Kidney epithelial cell (primary cell): ENCODE measurements at regions not wholly inside any gene's neighbourhood (a gene's known extent, or its start where the extent isn't known, plus 50 kb on each side); places are given as distances from the start of the nearest gene placed in this dataset.

Source experiments
- DNase-seq: peaks from one replicate; pipeline ENCODE4 v3.0.0-alpha.2; 2010; ENCODE audit warnings: low read depth
- H3K27me3 ChIP-seq: 2 replicates; pipeline ENCODE4 v1.6.0; 2011; ENCODE audit warnings: low read length; ENCODE audit not compliant: control insufficient read depth, insufficient read depth
- H3K36me3 ChIP-seq: 2 replicates; pipeline ENCODE4 v1.5.1; 2011; ENCODE audit warnings: low read length; ENCODE audit not compliant: control insufficient read depth, insufficient read depth
- H3K4me3 ChIP-seq: 2 replicates; pipeline ENCODE4 v1.5.1; 2011; ENCODE audit warnings: low read depth, mild to moderate bottlenecking, control low read depth, low read length
- CTCF ChIP-seq: IDR thresholded peaks from 2 replicates; pipeline ENCODE4 v1.5.1; 2011; ENCODE audit warnings: mild to moderate bottlenecking, moderate library complexity, low read length, control low read depth, inconsistent platforms; ENCODE audit not compliant: insufficient read depth, poor library complexity, severe bottlenecking

DNA sequence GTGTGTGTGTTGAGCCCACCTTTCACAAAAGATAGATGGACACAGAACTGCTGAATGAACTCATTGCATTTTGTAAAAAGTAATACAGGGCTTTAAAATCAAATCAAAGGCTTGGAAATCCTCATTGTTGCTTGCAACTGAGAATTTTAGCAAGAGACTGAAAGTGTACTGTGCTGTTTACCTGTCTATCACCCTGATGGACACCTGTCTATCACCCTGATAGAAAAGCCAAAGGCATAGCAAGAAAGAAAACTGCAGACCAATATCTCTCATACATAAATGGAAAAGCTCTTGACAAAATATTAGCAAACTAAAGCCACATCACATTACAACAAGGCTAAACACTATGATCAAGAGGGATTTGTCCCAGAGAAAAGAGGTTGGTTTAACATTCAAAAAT is 107.5 kb upstream of the TMEM18 start:
- no peaks in the 10 kb centered on the region for H3K36me3 ChIP-seq
- no peak overlapping the region for H3K4me3 ChIP-seq
- no peaks in the 10 kb centered on the region for H3K27me3 ChIP-seq
- no peak for DNase-seq
- no peak for TF ChIP-seq CTCF

DNA sequence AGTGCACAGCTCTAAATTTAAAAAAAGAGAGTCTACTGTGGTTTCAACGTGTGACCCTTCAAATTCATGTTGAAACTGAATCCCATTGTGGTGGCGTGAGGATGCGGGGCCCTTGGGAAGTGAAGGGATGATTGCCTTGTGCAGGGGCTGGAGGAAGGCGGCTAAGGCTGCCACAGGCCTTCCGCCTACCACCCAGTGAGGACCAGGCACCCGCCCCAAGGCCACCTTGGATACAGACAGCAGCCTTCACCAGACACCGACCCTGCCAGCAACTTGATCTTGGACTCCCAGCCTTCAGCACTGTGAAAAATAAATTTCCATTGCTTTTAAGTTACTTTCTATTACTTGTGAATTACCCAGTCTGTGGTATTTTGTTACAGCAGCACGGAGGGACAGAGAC is 103.4 kb upstream of the TMEM18 start:
- Histone ChIP-seq H3K36me3 (no peaks in the 10 kb centered on the region), H3K27me3 (no peaks in the 10 kb centered on the region), H3K4me3 (no peak overlapping the region)
- TF ChIP-seq CTCF: no peak
- DNase-seq: no peak

DNA sequence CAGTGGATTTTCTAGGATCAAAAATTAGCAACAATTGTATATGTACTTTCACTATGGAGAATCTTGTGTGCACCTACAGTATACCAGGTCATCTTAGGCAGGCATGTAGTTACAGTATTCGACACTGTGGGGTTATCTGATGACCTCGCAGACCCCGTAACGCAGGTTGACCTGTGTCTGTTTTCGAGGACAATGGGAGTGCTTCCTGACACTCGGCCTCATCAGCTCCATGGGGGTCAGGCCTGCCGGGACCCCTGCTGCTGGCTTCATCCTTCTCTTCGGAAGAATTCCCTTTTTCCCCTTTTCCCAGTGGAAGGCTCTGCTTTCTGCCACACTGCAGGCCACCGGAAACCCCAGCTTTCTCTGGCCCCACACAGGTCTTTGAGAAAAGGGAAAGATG is 102.8 kb upstream of the TMEM18 start:
- no peaks in the 10 kb centered on the region for H3K36me3 ChIP-seq
- no peak for DNase-seq
- TF ChIP-seq CTCF: no peak
- H3K27me3 ChIP-seq: no peaks in the 10 kb centered on the region
- H3K4me3 ChIP-seq: no peak overlapping the region

- H3K36me3 ChIP-seq: no peaks in the 10 kb centered on the region
- no peak for DNase-seq
- no peak for TF ChIP-seq CTCF
- H3K4me3 ChIP-seq: no peak overlapping the region
- no peaks in the 10 kb centered on the region for H3K27me3 ChIP-seq
Measured at GRCh38 chr2:778731-779350, 101.6 kb upstream of the TMEM18 start.

DNA sequence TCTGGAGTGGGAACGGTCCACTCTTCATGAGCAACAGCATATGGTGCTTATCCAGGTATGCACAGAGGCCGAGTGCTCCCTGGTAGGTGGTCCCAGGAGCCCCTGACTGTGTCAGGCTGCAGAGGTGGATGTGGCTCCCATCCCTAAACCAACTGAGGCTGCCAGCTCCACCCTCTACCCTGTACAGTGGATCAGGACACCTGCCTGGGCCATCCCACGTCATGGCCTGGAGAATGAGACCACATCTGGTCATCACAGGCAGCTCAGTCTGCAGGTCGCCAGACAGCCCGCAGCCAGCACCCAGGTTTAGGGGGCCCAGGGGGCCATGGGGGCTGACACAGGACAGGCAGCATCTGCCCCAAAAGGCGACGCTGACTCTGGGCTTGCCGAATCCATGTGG is 100.3 kb upstream of the TMEM18 start:
- no peak overlapping the region for H3K4me3 ChIP-seq
- H3K27me3 ChIP-seq: no peaks in the 10 kb centered on the region
- no peaks in the 10 kb centered on the region for H3K36me3 ChIP-seq
- TF ChIP-seq CTCF: no peak
- DNase-seq: no peak

DNA sequence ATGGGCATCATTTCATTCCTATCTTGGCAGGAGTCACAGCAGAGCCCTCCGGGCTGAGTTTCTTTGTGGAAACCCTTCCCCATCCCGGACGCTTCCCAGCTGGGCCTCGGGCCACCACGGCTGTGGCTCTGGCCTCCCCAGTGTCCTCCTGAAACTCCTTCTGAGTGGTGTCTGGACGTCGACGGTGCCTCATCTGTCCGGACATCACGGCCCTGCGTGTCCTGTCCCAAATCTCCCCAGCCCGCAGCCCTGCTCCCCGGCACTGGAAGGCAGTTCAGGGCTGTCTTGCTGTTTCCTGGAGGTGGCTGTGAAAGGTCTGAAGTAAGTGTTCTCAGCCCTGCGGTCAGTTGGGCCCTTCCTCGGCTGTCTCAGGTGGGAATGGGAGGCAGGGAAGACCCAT is 99.8 kb upstream of the TMEM18 start:
- H3K4me3 ChIP-seq: no peak overlapping the region
- DNase-seq: no peak
- H3K27me3 ChIP-seq: no peaks in the 10 kb centered on the region
- TF ChIP-seq CTCF: no peak
- H3K36me3 ChIP-seq: no peaks in the 10 kb centered on the region
